Right renal cortex interstitium (tissue), 3 donors: ENCODE measurements at regions not wholly inside any gene's neighbourhood (a gene's known extent, or its start where the extent isn't known, plus 50 kb on each side); places are given as distances from the start of the nearest gene placed in this dataset.

ENCODE experiments used
- DNase-seq, 3 donors: peaks; one replicate each; pipeline ENCODE4 v3.0.0-alpha.2; 2013; ENCODE audit warnings: low read depth in 3 of 3, low spot score in 2 of 3

DNA sequence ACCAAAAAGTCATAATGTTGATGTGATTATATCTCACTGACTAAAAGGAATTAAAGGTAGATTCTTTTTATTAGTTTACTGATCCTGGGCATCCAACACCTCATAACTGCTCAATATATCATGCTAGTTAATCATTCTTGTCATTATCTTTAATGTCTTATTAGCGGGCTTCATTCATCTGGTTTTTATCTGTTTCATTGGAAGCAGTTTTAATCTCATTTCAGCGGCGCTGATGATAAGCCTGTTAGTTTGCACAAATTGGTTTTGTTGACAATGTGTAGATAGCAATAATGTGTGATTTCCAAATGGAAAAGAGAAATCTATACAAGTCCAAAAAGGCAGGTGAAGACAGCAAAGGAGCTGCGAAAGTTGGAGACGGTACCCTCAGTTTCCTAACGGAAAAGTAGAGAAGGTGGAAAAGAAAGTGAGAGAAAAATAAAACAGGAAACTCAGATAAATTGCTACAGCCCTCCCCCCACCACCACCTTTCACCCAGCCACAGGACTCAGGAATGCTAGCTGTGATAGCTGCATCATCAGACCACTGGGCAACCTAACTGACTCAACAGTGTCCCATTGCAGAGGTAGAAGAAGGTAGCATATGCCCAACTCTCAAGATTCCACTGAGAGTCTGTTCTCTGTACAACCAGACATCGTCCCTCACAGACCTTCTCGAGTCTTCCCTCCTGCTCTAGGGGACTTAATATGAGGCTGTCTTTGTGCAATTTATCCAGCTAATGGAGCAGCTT is 241.7 kb upstream of the CAMK1G start:
- DNase-seq, result no peak

DNA sequence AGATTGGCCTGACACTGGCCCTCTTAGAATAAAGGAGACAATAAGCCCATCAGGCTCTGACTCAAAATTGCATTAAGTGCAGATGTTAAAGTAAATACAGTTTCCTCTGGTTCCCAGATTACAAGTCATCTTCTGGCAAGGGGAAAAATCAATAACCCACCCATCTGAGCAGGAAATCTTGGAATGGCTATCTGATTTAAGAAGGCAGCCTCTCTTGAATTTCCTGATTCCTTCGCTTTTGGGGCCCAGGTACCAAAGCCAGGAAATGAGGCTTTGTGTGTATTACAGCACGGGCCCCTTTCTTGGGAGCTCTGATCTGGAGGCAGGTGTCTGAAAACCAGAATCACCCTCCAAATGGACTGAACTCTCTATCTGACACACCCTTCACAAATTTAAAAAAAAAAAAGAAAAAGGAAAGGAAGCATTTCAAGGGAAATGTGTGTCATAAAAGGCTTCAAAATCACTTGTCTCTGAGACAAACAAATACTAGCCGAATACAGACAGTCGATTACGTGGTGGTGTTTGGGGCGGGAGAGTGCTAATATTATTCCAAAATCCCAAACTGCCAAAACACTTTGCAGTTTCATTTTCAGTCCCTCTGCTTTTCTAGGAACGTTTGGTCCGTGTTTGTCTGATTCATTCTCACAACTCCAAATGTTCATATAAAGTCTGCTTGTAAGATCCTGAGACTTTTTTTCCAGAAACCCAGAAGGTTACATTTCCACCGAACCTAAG is 240.9 kb upstream of the CAMK1G start:
- DNase-seq, result no peak

DNA sequence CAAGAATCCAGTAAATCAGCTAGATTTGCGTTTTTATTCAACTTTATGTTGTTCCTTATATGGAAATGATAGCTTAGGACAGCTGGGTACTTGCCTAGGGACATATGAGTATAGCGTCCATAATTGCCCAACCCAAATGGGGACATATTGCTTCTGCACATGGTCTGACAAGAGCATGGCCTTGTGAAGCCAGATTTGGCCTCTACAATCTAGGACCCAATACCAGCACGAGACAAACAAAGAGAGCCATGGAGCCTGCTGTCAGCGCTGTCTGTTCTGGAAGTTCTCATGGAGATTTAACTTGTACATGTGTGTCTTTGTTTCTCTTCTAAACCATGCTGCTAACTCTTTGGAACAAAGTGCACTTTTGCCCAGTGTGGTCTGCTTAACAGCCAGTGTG is 240.0 kb upstream of the CAMK1G start:
- DNase-seq, result no peak

DNA sequence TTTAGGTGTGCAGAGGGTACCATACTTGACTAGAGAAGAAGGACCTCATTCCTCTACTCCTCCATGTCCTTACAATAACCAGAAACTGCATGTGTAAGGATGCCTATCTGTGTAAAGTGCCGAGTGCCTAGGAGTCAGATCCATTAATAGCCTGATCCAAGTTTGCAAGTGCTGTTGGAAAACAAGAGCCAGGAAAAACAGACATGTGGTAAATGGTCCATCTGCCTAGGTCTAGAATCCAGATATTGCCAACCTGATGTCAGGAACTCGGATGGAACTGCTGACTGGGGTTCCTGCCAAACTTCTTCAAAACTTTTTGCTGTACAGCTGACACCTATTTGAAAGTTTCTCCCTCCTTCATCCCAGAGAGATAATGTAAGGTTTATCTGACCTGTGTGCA is 239.4 kb upstream of the CAMK1G start:
- DNase-seq, result no peak

DNA sequence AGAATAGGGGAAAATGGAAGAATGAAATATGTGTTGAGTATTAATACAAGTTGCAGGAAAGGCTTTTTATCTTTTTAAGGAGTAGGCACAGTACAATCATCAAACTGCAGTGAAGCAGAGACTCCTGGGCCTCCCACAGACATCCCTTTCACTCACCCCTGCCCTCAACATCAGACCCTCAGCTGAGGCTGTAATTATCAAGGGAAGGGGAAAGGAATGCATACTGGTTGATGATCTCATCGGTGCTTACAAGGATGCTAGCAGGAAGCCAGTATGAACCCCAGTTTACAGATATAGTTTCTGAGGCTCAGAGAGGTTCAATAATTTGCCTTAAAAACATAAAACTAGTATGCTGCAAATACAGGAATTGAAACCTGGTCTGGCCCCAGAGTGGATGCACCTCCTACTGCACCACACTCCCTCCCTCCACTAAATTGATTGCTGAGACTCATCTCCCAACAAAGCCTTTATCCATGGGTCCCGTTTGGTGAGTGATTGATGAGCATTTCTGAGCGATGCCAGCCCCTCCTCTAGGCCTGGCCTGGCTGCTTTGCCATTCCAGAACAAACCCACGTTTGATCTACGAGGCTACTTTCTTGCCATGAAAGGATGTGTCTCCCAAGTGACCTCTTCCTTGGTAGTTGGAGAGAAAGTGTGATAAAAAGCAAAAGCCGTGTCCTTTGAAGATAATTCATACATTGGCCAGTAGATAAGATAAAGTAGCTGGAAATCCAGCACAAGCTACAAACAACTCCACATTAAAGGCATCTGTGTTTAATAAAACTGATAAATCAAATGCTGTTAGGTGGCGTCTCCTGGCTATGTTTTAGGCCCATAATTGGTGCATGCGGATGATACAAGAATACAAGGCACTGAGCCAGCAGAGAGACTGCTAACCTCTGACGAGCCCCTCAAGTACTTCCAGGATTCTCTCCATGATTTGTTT is 233.9 kb upstream of the CAMK1G start:
- DNase-seq, result no peak

DNA sequence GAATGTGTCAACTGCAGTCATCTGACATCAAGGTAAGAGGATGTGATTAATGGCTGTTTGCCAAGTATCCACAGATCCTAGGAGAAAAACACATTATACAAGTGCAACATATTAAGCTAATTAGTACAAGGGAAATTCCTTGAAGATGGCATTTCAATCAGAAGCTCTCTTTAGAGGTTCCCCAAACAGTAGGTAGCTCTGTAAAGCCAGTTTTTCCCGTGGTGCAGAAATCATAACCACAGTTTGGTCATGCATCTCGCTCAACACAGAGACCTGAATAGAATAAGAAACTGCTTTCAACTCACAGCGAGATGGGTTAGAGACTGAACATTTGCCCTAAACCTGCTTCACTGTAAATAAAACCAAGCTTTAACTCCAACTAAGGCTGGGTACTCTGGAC is 230.5 kb upstream of the CAMK1G start:
- no peak for DNase-seq

DNA sequence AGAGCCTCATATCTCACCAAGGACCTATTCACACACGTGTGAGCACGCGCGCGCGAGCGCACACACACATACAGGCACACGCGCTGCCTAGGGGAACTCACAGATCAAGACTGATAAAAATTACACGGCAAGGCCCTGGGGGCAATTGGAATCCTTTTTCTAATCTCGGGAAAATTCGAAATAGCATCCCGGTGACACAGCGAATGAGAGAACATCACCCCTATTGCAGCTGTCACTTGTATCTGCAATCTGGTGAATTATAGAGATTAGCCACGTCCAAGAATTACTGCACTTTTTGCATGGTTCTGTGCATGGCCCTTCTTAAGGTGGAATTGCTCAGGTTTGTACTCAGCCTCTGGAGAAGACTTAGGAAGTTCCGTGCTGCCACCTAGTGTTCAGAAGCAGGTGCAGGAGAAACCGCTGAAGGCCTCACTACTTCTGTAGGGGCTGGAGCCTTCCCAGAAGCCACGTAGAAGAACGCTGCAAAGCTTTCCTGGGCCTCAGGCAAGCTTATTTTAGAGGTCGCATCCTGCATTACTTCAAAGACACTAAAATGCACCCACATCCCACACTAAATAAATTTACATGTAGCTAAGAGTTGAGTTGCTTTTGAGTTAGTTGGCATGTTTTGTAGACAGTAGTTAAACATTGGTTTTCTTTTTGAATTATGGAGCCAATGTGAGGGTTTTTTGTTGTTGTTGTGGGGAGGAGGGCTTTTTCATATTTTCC is 229.2 kb upstream of the CAMK1G start:
- peak; percentile 72 to 88 (median 86) for DNase-seq

DNA sequence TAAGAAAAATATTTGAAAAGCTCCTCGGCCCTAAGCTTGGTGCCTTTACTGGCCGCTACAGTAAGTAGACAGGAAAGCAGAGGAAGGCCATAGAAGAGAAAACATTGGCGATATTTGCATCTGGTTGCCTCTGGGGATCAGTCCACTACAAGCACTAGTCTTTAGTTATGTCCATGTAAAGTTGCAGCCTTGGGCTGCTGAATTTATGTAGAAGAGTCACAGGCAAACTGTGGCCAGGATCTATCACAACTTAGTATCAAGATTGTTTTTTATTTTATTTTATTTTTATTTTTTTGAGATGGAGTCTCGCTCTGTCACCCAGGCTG is 228.7 kb upstream of the CAMK1G start:
- no peak for DNase-seq

DNA sequence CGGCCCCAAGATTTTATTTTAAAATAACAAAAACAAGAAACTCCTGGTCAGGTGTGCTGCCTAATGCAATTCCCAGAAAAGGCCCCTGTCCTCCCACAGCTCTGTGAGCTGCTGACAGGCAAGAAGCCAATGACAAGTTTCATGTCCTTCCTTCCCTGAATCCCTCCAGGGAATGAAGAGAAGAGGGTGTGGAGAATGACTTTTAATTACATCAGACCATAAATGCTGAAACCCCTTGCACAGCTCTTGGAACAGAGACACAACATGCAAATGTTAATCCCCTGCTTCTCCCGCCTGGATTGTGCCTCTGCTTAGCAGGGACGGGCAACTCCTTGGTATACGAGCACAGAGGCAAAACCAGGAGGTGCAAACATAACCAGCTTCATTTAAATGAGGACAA is 228.1 kb upstream of the CAMK1G start:
- no peak for DNase-seq

DNA sequence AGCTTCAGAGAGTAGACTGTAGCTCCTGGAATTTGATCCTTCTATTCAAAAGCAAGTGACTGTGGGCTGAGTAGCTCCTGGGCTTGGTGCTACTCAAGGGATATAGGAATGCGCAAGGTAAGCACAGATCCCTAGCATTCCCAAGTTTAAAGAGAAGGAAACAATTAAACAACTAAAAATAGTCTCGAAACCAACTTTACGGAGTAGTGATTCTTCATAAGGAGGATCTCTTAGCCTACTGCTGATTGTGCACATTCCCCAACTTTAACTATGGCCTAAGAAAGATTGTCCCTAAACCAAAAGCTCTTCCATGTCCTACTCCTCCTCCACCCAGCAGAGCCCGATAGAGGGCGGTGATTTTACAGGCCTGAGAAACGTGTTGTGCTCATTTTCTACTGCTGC is 226.5 kb upstream of the CAMK1G start:
- DNase-seq, result no peak

DNA sequence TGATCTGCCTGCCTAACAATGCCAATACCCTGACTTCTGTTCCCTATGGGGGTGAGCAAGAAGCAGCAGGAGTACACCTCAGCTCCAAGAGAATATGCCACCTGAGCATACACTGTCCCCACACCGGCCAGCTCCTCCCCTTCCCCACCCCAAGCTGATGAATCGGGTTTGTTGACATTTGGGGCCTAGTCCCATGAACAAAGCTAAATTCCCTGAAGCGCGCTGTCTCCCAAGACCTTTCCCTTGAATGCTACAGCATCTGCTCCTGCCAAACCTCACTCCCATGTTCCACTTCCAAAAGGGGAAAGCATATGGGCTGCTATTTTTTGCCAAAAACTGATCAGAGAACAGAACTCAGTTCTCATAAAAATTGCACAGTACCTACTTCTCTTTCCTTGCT is 220.4 kb upstream of the CAMK1G start:
- DNase-seq, result no peak

DNA sequence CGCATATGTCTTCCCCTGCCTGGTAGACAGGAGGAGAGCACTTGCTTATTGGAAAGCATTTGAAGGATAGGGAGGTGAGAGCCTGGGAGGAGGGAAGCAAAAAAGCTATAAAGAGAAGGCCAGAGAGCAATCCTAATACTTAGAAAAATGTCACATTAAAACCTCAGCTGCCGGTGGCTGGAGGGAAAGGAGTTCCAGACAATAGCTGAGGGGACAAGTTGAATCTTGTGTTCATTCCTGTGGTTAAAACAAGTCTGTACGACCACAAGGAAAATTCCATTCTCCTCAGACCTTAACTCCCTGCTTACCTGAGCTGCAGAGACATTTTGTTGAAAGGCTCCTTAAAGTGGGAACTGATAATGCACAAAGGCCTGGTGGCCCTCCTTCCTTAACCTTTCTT is 218.8 kb upstream of the CAMK1G start:
- DNase-seq, result no peak

DNA sequence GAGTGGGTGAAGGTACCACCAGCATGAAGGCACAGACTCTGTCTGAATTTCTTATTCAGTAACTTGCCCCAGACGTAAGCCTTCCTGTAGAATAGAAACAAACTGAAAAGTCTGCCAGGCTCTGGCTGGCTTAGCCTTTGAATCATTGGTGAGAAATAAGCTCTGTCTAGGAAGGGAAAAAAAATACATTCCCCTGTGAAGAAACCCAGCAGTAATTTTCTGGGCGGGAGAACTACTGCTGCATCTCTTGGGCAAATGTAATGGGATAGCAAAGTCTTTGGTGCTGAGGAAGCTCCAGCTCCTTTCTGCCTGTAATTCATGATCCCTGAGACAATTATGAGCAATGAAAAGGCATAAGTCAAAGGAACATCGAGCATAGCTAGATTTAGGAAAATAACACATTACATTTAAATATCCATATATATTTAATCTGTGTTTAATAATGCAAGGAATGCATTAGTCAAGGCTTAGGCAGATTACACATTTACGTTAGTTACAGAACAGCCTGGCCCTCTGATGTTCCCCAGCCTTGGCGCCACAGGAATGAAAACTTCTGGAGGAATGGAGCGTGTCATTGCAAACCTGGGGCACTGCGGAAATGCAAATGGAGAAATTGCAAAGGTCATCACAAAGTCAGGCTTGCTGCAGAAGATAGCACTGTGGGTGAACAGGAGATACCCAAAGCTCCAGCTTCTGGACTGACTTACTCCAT is 216.3 kb upstream of the CAMK1G start:
- no peak for DNase-seq

DNA sequence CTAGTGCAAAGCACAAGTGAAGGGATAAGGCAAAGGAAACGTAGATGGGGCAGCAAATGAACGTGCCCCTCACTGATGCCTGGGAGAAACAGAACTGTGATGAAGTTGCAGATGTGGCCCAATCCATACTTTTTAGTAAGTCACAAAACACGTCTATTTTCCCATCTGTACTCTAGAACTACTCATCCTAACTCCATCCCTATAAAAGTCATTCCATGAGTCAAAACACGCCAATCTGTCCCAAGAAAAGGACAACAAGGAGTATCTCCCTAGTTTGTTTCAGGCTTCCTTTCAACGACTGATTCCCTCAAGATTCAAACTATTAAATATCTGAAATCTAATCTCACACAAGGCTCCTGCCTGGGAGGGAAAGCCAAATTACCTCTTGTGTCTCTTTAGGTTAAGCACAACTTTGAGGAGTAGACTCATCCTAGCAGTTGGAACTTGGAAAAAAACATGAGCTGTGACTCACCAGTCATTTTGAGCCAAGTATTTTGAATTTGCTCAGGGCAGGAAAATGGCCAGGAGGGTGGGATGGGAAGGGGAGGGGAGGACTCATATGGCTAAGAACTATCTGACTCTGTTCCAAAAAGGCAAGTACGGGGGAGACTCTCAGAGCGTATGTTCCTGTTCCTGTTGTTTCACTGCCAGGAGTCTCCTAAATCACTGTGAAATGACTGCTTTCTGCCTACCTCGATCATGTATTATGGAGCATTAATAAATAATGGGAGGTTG is 214.5 kb upstream of the CAMK1G start:
- no peak for DNase-seq

DNA sequence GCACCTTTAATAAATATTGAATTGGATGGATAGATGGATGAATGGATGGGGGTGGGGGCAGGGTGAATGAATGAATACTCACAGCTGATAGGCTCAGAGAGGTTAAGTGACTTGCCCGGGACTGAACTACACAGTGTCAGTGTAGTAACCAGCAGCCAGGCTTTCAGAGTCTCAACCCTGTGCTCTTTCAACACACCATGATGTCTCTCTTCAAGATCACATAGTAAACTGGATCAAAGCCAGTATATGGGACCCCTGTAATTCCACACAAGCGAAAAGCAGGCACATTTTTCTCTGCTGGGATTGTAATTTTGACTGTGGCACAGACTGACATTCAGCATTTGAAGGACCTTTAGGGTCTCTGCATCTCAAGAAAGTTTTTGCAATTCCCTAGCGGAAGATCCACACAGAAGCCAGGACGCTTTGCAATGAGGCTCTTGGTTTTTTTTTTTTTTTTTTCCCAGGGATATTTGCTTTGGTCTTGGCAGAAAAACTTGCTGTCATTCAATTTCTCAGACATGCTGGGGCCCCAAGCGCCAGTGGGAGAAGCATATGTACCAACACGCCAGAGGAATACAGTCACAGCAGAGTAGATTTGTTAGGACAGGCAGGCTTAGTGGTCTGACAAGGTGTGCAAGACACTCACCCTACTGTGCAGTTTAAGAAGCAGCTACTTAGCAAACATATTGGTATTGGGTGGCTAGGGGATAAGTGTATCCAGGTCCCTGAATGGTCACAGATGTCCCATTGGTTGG is 213.1 kb upstream of the CAMK1G start:
- DNase-seq, result no peak

DNA sequence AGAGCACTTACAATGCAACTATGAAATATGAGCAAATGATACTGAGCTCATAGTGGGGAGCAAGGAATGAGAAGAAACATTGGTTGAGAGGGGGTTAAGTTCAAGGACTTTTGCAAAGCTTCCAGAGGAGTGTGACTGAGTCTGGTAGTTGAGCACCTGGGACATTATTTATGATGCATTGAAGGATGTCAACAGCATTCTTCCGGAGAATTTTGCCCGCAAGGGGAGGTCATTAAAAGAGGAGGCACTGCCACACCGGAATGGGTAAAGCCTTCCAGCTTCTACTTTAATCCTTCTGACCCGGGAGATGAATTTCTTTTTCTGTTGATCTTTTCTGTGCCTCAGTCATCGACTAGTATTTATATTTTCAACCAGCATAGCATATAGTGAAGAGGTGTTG is 208.4 kb upstream of the CAMK1G start:
- DNase-seq, result no peak

DNA sequence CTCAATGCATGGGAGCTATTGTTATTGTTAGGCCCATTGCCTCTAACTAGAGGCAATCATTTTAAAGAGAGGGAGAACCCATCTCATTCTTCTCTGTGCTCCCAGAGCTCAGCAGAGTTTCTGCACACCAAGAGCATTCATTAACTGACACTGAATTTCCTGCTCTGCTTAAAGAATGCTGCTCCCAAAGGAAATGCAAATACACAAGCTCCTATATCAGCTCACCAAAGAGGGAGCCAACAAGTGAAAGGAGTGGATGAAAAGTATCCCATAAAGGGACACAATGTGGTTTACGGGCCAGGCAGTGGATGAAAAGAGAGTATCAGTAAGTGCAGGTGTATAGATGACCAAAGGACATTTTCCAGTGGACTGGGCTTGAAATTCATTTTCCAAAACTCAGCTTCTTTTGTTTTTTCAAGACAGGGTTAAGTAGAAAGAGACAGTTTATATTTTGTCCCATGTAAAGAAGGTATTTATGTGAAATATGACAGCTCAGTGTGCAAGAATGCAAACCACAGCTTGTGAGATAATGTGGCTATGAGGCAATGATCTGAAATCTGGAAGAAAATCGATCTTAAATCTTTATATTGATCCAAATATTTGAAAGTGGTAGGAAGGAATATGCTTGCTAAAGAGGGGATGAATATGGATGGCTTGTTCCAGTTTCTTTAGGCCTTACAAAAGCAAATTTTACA is 207.7 kb upstream of the CAMK1G start:
- no peak for DNase-seq

DNA sequence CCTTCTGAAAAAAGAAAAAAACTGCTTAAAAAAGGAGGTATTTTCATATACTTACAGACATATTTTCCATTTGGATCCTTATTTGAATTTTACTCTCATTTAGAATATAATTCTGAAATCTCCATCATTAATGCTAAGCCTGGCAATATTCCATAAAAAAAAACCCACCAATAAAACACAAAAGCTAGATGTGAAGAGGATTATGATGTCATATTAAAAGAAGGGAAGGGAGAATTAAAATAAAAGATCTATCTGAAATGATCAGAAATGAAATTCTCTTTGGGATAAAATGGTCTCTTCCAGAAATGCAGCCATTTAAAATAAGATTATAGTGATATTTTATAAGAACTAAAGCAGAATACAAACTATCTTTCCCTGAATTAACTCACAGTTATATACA is 206.7 kb upstream of the CAMK1G start:
- no peak for DNase-seq
